Loucy (cell line): ENCODE measurements at regions not wholly inside any gene's neighbourhood (a gene's known extent, or its start where the extent isn't known, plus 50 kb on each side); places are given as distances from the start of the nearest gene placed in this dataset.

Experiments used
- H2AFZ ChIP-seq: fragments of 200-600 bp; sonication (generic); 2 replicates; pipeline ENCODE4 v1.6.0; 2016; ENCODE audit warnings: antibody characterized with exemption, mild to moderate bottlenecking, low read length, moderate library complexity
- H3F3A ChIP-seq: fragments of 200-600 bp; 2 replicates; pipeline ENCODE4 v1.6.0; 2016; ENCODE audit warnings: antibody characterized with exemption, low read depth, mild to moderate bottlenecking
- H3K27me3 ChIP-seq: fragments of 200-600 bp; sonication (generic); 2 replicates; pipeline ENCODE4 v1.6.1; 2014; ENCODE audit warnings: low read length, mild to moderate bottlenecking; ENCODE audit not compliant: insufficient read depth, poor library complexity, severe bottlenecking
- H3K36me3 ChIP-seq: fragments of 200-600 bp; sonication (generic); 2 replicates; pipeline ENCODE4 v1.6.1; 2016; ENCODE audit warnings: low read length; ENCODE audit not compliant: insufficient read depth
- H3K4me1 ChIP-seq: fragments of 200-600 bp; sonication (generic); 2 replicates; pipeline ENCODE4 v1.5.1; 2014; ENCODE audit warnings: low read length, mild to moderate bottlenecking; ENCODE audit not compliant: insufficient read depth, poor library complexity, severe bottlenecking
- H3K4me2 ChIP-seq: fragments of 200-600 bp; sonication (generic); 2 replicates; pipeline ENCODE4 v1.6.0; 2014; ENCODE audit warnings: antibody characterized with exemption, low read length, low read depth, mild to moderate bottlenecking; ENCODE audit not compliant: poor library complexity, severe bottlenecking
- H3K4me3 ChIP-seq: fragments of 200-600 bp; sonication (generic); 2 replicates; pipeline ENCODE4 v1.5.1; 2014; ENCODE audit warnings: low read length, mild to moderate bottlenecking, mixed read lengths; ENCODE audit not compliant: poor library complexity, severe bottlenecking
- H3K79me2 ChIP-seq: fragments of 200-600 bp; sonication (generic); 2 replicates; pipeline ENCODE4 v1.6.1; 2014; ENCODE audit warnings: low read length; ENCODE audit not compliant: insufficient read depth
- H3K9ac ChIP-seq: fragments of 200-600 bp; sonication (generic); 2 replicates; pipeline ENCODE4 v1.6.0; 2014; ENCODE audit warnings: mild to moderate bottlenecking, low read depth, low read length, moderate library complexity; ENCODE audit not compliant: poor library complexity, severe bottlenecking
- H3K9me2 ChIP-seq: fragments of 200-600 bp; sonication (generic); replicated peaks from 2 replicates; pipeline ENCODE4 v1.6.1; 2016; ENCODE audit warnings: low read depth, low read length, mixed read lengths
- H3K9me3 ChIP-seq: fragments of 200-600 bp; sonication (generic); 2 replicates; pipeline ENCODE4 v1.6.1; 2014; ENCODE audit warnings: mild to moderate bottlenecking, antibody characterized with exemption, low read length, low read depth; ENCODE audit not compliant: insufficient read depth
- H4K20me1 ChIP-seq: fragments of 200-600 bp; sonication (generic); 2 replicates; pipeline ENCODE4 v1.6.0; 2014; ENCODE audit warnings: antibody characterized with exemption, low read length, mild to moderate bottlenecking; ENCODE audit not compliant: insufficient read depth, poor library complexity, severe bottlenecking
- CTCF ChIP-seq: fragments of 200-600 bp; sonication (generic); conservative IDR thresholded peaks from 2 replicates; pipeline ENCODE4 v1.5.1; 2014; ENCODE audit warnings: mild to moderate bottlenecking, antibody characterized with exemption, low read length
- EZH2phosphoT487 ChIP-seq: fragments of 200-600 bp; IDR thresholded peaks from 2 replicates; pipeline ENCODE4 v1.6.1; 2018; ENCODE audit warnings: antibody characterized with exemption, mild to moderate bottlenecking, moderate library complexity, borderline replicate concordance

GRCh38 chr14:94853920-94854319 lies 84.0 kb upstream of the GSC start:
- H3K9me3 ChIP-seq: no peaks in the 10 kb centered on the region; the same call in 1 of the 2 replicates

GRCh38 chr14:94850309-94851211 lies 80.6 kb upstream of the GSC start:
- no peaks in the 10 kb centered on the region for H3F3A ChIP-seq
- H3K27me3 ChIP-seq: no peaks in the 10 kb centered on the region
- no peak overlapping the region for H3K4me2 ChIP-seq
- no peak overlapping the region for H3K9ac ChIP-seq
- no peaks in the 10 kb centered on the region for H3K36me3 ChIP-seq
- no peaks in the 10 kb centered on the region for H3K79me2 ChIP-seq
- H3K9me2 ChIP-seq: no peaks in the 10 kb centered on the region
- H2AFZ ChIP-seq: no peak overlapping the region
- H3K9me3 ChIP-seq: no peaks in the 10 kb centered on the region; the same call in 1 of the 2 replicates
- H3K4me3 ChIP-seq: no peak overlapping the region
- TF ChIP-seq EZH2phosphoT487 (no peak), CTCF (no peak)
- no peaks in the 10 kb centered on the region for H4K20me1 ChIP-seq
- no peaks in the 10 kb centered on the region for H3K4me1 ChIP-seq

More at GRCh38 chr14:94853920-94854319, 84.0 kb upstream of the GSC start:
- Histone ChIP-seq H3F3A (no peaks in the 10 kb centered on the region), H3K9me2 (no peaks in the 10 kb centered on the region), H3K9ac (no peak overlapping the region), H3K4me3 (no peak overlapping the region), H2AFZ (no peak overlapping the region), H3K4me1 (no peaks in the 10 kb centered on the region), H4K20me1 (no peaks in the 10 kb centered on the region), H3K27me3 (no peaks in the 10 kb centered on the region), H3K79me2 (no peaks in the 10 kb centered on the region), H3K36me3 (no peaks in the 10 kb centered on the region), H3K4me2 (no peak overlapping the region)
- no peak for TF ChIP-seq CTCF
- no peak for TF ChIP-seq EZH2phosphoT487

- TF ChIP-seq EZH2phosphoT487: no peak
- no peak for TF ChIP-seq CTCF
- Histone ChIP-seq H4K20me1 (no peaks in the 10 kb centered on the region), H2AFZ (no peak overlapping the region), H3K4me1 (no peaks in the 10 kb centered on the region), H3F3A (no peaks in the 10 kb centered on the region), H3K79me2 (no peaks in the 10 kb centered on the region), H3K27me3 (no peaks in the 10 kb centered on the region), H3K9me3 (no peaks in the 10 kb centered on the region; the same call in 1 of the 2 replicates), H3K9me2 (no peaks in the 10 kb centered on the region), H3K36me3 (no peaks in the 10 kb centered on the region), H3K9ac (no peak overlapping the region), H3K4me2 (no peak overlapping the region), H3K4me3 (no peak overlapping the region)
Measured at GRCh38 chr14:94844593-94845152, 74.8 kb upstream of the GSC start.
